GM18505 (cell line): ENCODE measurements at regions not wholly inside any gene's neighbourhood (a gene's known extent, or its start where the extent isn't known, plus 50 kb on each side); places are given as distances from the start of the nearest gene placed in this dataset.

Experiments
- ATAC-seq: cut with Tn5 transposase; IDR thresholded peaks from one replicate; pipeline ENCODE4 v1.9.1; 2021; ENCODE audit not compliant: unreplicated experiment
- POLR2A ChIP-seq: IDR thresholded peaks from 4 replicates; pipeline ENCODE4 v1.6.1; 2011; ENCODE audit warnings: borderline replicate concordance; ENCODE audit not compliant: insufficient read depth, insufficient read length; ENCODE audit errors: extremely low read depth

GRCh38 chr15:69939513-69940440, 157.9 kb downstream of the TLE3 start:
- TF ChIP-seq POLR2A, result no peak
- no peak for ATAC-seq

GRCh38 chr15:69940441-69941300, 157.0 kb downstream of the TLE3 start:
- no peak for TF ChIP-seq POLR2A
- no peak for ATAC-seq

GRCh38 chr15:69941301-69941605, 156.5 kb downstream of the TLE3 start:
- no peak for TF ChIP-seq POLR2A
- no peak for ATAC-seq

- no peak for ATAC-seq
- TF ChIP-seq POLR2A, result no peak
Measured at GRCh38 chr15:69941706-69942495, 155.8 kb downstream of the TLE3 start.

GRCh38 chr15:69943637-69944036, 154.1 kb downstream of the TLE3 start:
- TF ChIP-seq POLR2A, result no peak
- ATAC-seq, result no peak

GRCh38 chr15:69945729-69946128, 152.0 kb downstream of the TLE3 start:
- no peak for ATAC-seq
- no peak for TF ChIP-seq POLR2A

- no peak for ATAC-seq
- TF ChIP-seq POLR2A, result no peak
Measured at GRCh38 chr15:69946870-69947269, 150.8 kb downstream of the TLE3 start.

GRCh38 chr15:69947394-69947793, 150.3 kb downstream of the TLE3 start:
- TF ChIP-seq POLR2A, result no peak
- no peak for ATAC-seq

GRCh38 chr15:69949485-69949884, 148.2 kb downstream of the TLE3 start:
- no peak for ATAC-seq
- TF ChIP-seq POLR2A, result no peak

- ATAC-seq, result no peak
- no peak for TF ChIP-seq POLR2A
Measured at GRCh38 chr15:69951256-69951897, 146.3 kb downstream of the TLE3 start.

- no peak for TF ChIP-seq POLR2A
- ATAC-seq, result no peak
Measured at GRCh38 chr15:69951898-69952555, 145.7 kb downstream of the TLE3 start.

- no peak for TF ChIP-seq POLR2A
- ATAC-seq, result no peak
Measured at GRCh38 chr15:69953051-69953450, 144.7 kb downstream of the TLE3 start.
